GM23248 (cell line): ENCODE measurements at regions not wholly inside any gene's neighbourhood (a gene's known extent, or its start where the extent isn't known, plus 50 kb on each side); places are given as distances from the start of the nearest gene placed in this dataset.

Experiments used
- EZH2 ChIP-seq: fragments of 200-600 bp; sonication (generic); IDR thresholded peaks from 2 replicates; pipeline ENCODE4 v1.6.1; 2018; ENCODE audit warnings: antibody characterized with exemption, mild to moderate bottlenecking; ENCODE audit not compliant: insufficient read depth, poor library complexity, severe bottlenecking
- EZH2phosphoT487 ChIP-seq: fragments of 200-600 bp; sonication (generic); IDR thresholded peaks from 2 replicates; pipeline ENCODE4 v1.6.1; 2018; ENCODE audit warnings: antibody characterized with exemption, moderate library complexity, mild to moderate bottlenecking, low read depth; ENCODE audit not compliant: insufficient read depth

DNA sequence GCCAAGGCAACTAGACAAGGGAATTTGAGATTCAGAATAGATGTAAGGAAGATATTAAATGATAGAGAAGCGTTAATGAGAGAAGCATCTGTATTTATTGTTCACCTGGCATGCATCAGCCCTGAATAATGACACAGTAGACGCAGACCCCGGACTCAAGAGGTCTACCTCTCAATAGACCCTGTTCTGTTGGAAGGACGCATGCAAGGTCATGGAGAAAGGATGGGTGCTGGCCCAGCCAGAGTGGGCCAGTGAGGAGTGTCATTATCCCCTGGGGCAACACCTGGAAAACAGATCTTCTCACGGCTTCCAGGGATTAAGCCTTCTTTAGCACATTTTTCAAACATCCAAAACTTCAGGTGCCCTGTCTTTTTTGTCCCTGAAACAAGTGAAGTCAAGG lies 461.0 kb downstream of the EIPR1 start:
- TF ChIP-seq EZH2phosphoT487 (no peak), EZH2 (no peak)
